ES-I3 (cell line): ENCODE measurements at regions not wholly inside any gene's neighbourhood (a gene's known extent, or its start where the extent isn't known, plus 50 kb on each side); places are given as distances from the start of the nearest gene placed in this dataset.

Source experiments
- H3K36me3 ChIP-seq: 2 replicates; pipeline ENCODE4 v1.6.1; 2013; ENCODE audit warnings: mild to moderate bottlenecking, low read length, control low read depth, moderate library complexity; ENCODE audit not compliant: insufficient read depth
- H3K4me1 ChIP-seq: 2 replicates; pipeline ENCODE4 v1.6.1; 2013; ENCODE audit warnings: mild to moderate bottlenecking, control low read depth, low read length; ENCODE audit not compliant: insufficient read depth
- H3K9ac ChIP-seq: 2 replicates; pipeline ENCODE4 v1.6.1; 2013; ENCODE audit warnings: low read depth, mild to moderate bottlenecking, low read length, moderate library complexity
- H3K9me3 ChIP-seq: 2 replicates; pipeline ENCODE4 v1.6.1; 2013; ENCODE audit warnings: mild to moderate bottlenecking, low read length, moderate library complexity; ENCODE audit not compliant: control insufficient read depth, insufficient read depth

DNA sequence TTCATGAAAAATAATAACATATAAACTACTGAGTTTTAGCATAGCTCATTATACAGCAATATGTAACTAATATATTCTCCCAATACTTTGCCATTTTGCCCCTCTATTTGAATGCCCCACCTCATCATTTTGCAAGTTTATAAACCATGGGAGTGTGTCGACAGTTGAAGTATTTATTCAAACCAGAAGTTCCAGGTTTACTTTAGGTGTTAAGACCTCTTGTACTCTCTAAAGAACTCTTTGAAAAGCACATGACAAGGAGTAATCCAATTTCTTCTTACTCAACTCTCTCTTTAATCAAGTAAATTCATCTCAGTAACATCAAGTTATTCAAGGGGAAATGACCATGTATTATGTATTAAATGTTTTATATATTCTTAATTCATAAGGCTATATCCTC, 240.7 kb downstream of the COX18 start:
- H3K9me3 ChIP-seq = no peaks in the 10 kb centered on the region
- H3K4me1 ChIP-seq = no peaks in the 10 kb centered on the region
- no peak overlapping the region for H3K9ac ChIP-seq
- H3K36me3 ChIP-seq = no peaks in the 10 kb centered on the region

- H3K36me3 ChIP-seq = no peaks in the 10 kb centered on the region
- no peaks in the 10 kb centered on the region for H3K4me1 ChIP-seq
- no peak overlapping the region for H3K9ac ChIP-seq
- H3K9me3 ChIP-seq = no peaks in the 10 kb centered on the region
Measured at GRCh38 chr4:72827968-72828367, 241.5 kb downstream of the COX18 start.

GRCh38 chr4:72820107-72820506, 249.4 kb downstream of the COX18 start:
- no peaks in the 10 kb centered on the region for H3K36me3 ChIP-seq
- no peak overlapping the region for H3K9ac ChIP-seq
- no peaks in the 10 kb centered on the region for H3K9me3 ChIP-seq
- no peaks in the 10 kb centered on the region for H3K4me1 ChIP-seq

DNA sequence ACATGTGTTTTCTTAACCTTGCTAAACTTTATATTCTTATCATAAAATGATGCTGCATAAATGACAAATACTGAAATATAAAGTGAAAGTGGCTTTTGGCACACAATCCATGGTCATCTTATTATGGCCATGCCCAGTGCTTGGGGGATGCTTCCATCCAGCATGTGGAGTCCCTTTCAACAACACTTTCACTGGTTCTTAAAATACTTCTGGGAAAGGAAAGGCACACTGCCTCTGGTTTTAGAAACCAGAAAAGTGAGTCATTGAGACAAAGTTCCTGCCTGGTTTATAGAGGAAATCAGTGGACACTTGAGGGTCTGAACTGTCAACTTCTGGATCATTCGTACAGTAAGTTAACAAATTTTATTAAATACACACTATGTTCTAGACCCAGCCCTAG, 248.0 kb upstream of the ADAMTS3 start:
- H3K36me3 ChIP-seq = no peaks in the 10 kb centered on the region
- H3K4me1 ChIP-seq = no peaks in the 10 kb centered on the region
- no peaks in the 10 kb centered on the region for H3K9me3 ChIP-seq
- H3K9ac ChIP-seq = no peak overlapping the region

- H3K9me3 ChIP-seq = no peaks in the 10 kb centered on the region
- no peaks in the 10 kb centered on the region for H3K36me3 ChIP-seq
- H3K9ac ChIP-seq = no peak overlapping the region
- H3K4me1 ChIP-seq = no peaks in the 10 kb centered on the region
Measured at GRCh38 chr4:72814241-72814640, 245.2 kb upstream of the ADAMTS3 start.

DNA sequence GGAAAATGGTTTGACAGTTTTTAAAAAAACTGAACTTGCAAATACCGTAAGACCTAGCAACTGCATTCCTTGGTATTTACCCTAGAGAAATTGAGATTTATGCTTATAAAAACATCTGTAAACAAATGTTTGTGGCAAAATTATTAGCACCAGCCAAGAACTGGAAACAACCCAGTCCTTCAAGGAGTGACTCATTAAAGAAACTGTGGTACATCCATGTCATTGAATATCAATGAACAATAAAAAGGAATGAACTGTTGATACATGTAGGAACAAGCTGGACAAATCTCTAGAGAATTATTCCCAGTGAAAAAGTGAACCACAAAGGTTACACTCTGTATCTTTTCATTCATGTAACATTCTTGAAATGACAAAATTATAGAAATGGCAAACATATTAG, 240.2 kb upstream of the ADAMTS3 start:
- no peaks in the 10 kb centered on the region for H3K36me3 ChIP-seq
- H3K9ac ChIP-seq = no peak overlapping the region
- no peaks in the 10 kb centered on the region for H3K9me3 ChIP-seq
- H3K4me1 ChIP-seq = no peaks in the 10 kb centered on the region

DNA sequence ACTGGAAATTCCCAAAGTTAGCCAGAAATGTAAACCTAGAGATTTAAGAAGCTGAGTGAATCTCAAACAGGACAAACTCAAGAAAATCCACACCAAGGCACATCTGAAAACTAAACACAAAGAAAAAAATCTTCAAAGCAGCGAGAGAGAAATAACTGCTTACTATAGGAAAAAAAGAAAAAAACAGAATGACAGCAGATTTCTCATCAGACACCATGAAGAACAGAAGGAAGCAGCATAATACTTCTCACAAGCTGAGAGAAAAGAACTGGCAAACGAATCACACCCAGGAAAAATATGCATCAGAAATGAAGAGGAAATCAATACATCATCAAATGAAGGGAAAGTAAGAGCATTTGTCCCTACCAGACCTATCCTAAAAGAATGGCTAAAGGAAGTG, 236.3 kb upstream of the ADAMTS3 start:
- Histone ChIP-seq H3K9ac (no peak overlapping the region), H3K4me1 (no peaks in the 10 kb centered on the region), H3K9me3 (no peaks in the 10 kb centered on the region), H3K36me3 (no peaks in the 10 kb centered on the region)

DNA sequence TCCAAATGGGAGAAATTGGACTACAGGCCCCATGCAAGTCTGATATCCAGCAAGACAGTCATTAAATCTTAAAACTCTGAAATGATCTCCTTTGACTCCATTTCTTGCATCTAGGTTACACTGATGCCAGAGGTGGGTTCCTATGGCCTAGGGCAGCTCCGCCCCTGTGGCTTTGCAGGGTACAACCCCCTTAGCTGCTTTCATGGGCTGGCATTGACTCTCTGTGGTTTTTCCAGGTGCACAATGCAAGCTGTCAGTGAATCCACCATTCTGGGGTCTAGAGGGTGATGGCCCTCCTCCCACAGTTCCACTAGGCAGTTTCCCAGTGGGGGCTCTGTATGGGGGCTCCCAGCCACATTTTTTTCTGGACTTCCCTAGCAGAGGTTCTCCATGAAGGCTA, 228.5 kb upstream of the ADAMTS3 start:
- Histone ChIP-seq H3K9me3 (no peaks in the 10 kb centered on the region), H3K9ac (no peak overlapping the region), H3K36me3 (no peaks in the 10 kb centered on the region), H3K4me1 (no peaks in the 10 kb centered on the region)

GRCh38 chr4:72791054-72791453, 222.0 kb upstream of the ADAMTS3 start:
- H3K4me1 ChIP-seq = no peaks in the 10 kb centered on the region
- no peaks in the 10 kb centered on the region for H3K36me3 ChIP-seq
- no peaks in the 10 kb centered on the region; the same call in 1 of the 2 replicates for H3K9me3 ChIP-seq

DNA sequence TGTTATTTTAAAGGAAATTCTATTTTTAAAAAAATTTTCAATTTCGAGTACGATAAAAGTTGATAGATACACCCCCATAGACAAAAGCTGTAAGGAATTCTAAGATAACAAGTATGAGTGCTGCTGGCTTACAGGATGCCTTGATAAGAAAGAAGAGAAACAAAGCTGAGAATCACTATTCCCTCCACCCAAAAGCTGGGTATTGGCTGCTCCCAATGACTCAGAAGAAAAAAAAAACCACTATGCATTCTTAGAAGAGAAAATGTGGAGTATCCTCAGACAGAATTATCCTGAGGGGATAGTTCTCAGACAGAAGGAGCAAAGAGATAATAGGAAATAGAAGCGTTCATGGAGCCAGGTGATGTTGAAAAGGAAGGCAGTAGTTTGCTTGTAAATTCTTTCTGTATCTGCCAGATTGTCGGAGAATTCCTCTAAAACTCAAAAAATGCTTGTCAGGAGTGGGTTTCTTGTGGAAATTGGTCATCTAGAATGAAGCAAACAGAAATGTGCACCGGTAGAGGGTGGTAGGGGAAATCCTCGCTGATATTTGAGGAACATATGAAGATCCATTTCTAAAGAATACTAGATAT, 217.5 kb upstream of the ADAMTS3 start:
- no peaks in the 10 kb centered on the region for H3K36me3 ChIP-seq
- no peaks in the 10 kb centered on the region for H3K4me1 ChIP-seq
- no peak overlapping the region for H3K9ac ChIP-seq
- no peaks in the 10 kb centered on the region; the same call in 1 of the 2 replicates for H3K9me3 ChIP-seq

More at GRCh38 chr4:72791054-72791453, 222.0 kb upstream of the ADAMTS3 start:
- H3K9ac ChIP-seq = no peak overlapping the region

- Histone ChIP-seq H3K36me3 (no peaks in the 10 kb centered on the region), H3K4me1 (no peaks in the 10 kb centered on the region), H3K9me3 (no peaks in the 10 kb centered on the region), H3K9ac (no peak overlapping the region)
Measured at GRCh38 chr4:72779241-72779640, 210.2 kb upstream of the ADAMTS3 start.

- Histone ChIP-seq H3K9me3 (no peaks in the 10 kb centered on the region), H3K4me1 (no peaks in the 10 kb centered on the region), H3K36me3 (no peaks in the 10 kb centered on the region), H3K9ac (no peak overlapping the region)
Measured at GRCh38 chr4:72777436-72777835, 208.4 kb upstream of the ADAMTS3 start.

DNA sequence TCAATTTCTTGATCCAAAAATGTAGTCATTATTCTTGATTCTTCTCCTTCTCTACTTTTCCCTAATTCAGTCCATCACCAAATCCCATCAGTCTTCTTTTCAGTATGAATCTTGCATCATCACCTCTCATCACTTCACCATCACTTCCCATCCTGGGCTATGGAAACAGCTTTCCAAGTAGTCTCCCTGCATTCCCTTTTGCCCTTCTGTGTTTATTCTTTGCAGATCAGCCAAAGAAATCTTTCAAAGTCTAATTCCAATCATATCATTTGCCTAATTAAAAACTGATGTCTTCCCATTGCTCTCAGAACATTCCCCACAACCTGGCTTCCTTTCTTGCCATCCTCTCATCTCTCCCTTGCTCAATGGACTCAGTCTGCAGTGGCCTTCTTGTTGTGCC, 201.7 kb upstream of the ADAMTS3 start:
- Histone ChIP-seq H3K9ac (no peak overlapping the region), H3K36me3 (no peaks in the 10 kb centered on the region), H3K9me3 (no peaks in the 10 kb centered on the region), H3K4me1 (peaks cover 5% of the 10 kb centered on the region; the same call in 1 of the 2 replicates)

DNA sequence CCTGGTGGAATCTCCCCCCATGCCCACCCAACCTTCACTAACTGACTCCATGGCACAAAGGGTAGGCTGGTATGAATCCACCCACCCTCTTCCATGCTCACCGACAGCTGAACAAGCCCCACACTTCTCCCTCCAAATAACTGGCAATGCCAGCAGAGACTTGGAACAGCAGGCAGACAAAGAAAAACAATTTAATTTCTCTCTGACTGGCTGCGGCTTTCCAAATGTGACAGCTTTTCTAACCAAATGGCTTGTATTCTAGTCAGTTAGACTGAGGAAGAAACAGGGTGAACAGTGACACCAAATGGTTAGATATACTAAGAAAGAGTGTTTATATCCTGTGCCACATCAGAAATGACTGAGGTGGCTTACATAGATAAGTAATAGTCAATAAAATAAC, 199.3 kb upstream of the ADAMTS3 start:
- peaks cover 5% of the 10 kb centered on the region; the same call in 1 of the 2 replicates for H3K4me1 ChIP-seq
- no peaks in the 10 kb centered on the region for H3K9me3 ChIP-seq
- H3K9ac ChIP-seq = no peak overlapping the region
- H3K36me3 ChIP-seq = no peaks in the 10 kb centered on the region

DNA sequence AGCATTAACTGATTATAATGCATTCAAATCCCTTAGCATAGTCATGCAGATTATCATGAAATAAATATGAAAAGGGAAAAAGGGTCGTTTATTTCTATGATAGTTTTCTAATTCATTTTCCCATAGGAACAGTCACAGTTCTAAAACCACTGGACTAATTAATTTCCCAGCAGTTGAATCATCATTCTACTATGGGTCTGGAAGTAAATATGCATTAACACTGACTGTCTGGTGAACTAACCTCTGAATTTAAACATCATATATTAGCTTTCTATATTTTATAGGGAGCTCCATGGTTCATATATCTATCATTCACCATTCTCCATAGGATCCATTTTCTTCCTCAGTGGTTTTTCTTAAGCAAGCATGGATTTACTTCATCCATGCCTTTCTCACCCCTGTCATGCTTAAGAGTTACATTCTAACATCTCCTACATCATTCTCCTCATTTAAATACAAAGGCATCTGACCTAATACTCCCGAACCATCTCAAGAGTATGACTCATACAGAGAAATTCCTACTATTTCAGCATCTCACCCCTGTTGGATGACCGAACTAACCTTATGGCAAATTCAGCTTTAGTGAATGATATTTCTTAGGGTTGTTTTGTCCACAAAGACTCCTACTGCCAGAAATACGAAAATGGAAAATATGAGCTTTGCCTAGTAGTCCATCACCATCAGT, 198.7 kb upstream of the ADAMTS3 start:
- Histone ChIP-seq H3K36me3 (no peaks in the 10 kb centered on the region), H3K9ac (no peak overlapping the region), H3K9me3 (no peaks in the 10 kb centered on the region), H3K4me1 (peaks cover 5% of the 10 kb centered on the region; the same call in 1 of the 2 replicates)
